ENCODE measurements at regions not wholly inside any gene's neighbourhood (a gene's known extent, or its start where the extent isn't known, plus 50 kb on each side); places are given as distances from the start of the nearest gene placed in this dataset.

- no peak for TF ChIP-seq CTCF (IDR thresholded peaks at IDR 0.05; ENCODE audit: insufficient read depth, low read length)
- no peak for TF ChIP-seq REST (IDR thresholded peaks at IDR 0.05; ENCODE audit: insufficient replicate concordance, low read depth)
These were observed 460.4 kb upstream of the RGS6 start for GRCh38 chr14:71471634-71472355.
